ENCODE measurements at regions not wholly inside any gene's neighbourhood (a gene's known extent, or its start where the extent isn't known, plus 50 kb on each side); places are given as distances from the start of the nearest gene placed in this dataset.

- TF ChIP-seq, protein P1, sequence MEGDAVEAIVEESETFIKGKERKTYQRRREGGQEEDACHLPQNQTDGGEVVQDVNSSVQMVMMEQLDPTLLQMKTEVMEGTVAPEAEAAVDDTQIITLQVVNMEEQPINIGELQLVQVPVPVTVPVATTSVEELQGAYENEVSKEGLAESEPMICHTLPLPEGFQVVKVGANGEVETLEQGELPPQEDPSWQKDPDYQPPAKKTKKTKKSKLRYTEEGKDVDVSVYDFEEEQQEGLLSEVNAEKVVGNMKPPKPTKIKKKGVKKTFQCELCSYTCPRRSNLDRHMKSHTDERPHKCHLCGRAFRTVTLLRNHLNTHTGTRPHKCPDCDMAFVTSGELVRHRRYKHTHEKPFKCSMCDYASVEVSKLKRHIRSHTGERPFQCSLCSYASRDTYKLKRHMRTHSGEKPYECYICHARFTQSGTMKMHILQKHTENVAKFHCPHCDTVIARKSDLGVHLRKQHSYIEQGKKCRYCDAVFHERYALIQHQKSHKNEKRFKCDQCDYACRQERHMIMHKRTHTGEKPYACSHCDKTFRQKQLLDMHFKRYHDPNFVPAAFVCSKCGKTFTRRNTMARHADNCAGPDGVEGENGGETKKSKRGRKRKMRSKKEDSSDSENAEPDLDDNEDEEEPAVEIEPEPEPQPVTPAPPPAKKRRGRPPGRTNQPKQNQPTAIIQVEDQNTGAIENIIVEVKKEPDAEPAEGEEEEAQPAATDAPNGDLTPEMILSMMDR (IDR thresholded peaks at IDR 0.05), result no peak
- no peak for TF ChIP-seq POLR2AphosphoS5 (IDR thresholded peaks at IDR 0.05)
These were observed 203.0 kb upstream of the TNRC6C start for GRCh38 chr17:77755410-77755963.

All from stomach (tissue), 4 donors.